SK-MEL-5 (cell line): ENCODE measurements at regions not wholly inside any gene's neighbourhood (a gene's known extent, or its start where the extent isn't known, plus 50 kb on each side); places are given as distances from the start of the nearest gene placed in this dataset.
"Not testable (repeated sequence)": the region's sequence is repeated elsewhere in the genome, so short reads cannot be mapped to it uniquely, and the experiment has no call there.

Experiments
- DNase-seq: peaks from one replicate; pipeline ENCODE4 v3.0.0-alpha.2; 2016; ENCODE audit warnings: low read depth, low spot score
- in situ Hi-C: cut with HindIII; loops from 2 replicates; pipeline ENCODE4 v1.10.0; 2016; ENCODE audit warnings: low sequenced_read_pairs, high pct_unique_total_duplicates, low pct_unique_long_range_greater_than_20kb

- DNase-seq, in situ Hi-C loops: not testable (repeated sequence)
Measured at GRCh38 chr5:135731034-135731433, 103.4 kb upstream of the SLC25A48 start.

GRCh38 chr5:135730161-135730560 lies 104.3 kb upstream of the SLC25A48 start:
- peak; percentile 8 for DNase-seq
- in situ Hi-C loops, result not testable (repeated sequence)

- in situ Hi-C loops, result no loop called here
- DNase-seq, result peak; percentile 53
Measured at GRCh38 chr5:135729321-135729786, 105.1 kb upstream of the SLC25A48 start.

GRCh38 chr5:135724617-135725016 lies 109.8 kb upstream of the SLC25A48 start:
- DNase-seq, result no peak
- in situ Hi-C loops, result no loop called here

- in situ Hi-C loops, result no loop called here
- no peak for DNase-seq
Measured at GRCh38 chr5:135723491-135723890, 111.0 kb upstream of the SLC25A48 start.

GRCh38 chr5:135721548-135722090 lies 112.8 kb upstream of the SLC25A48 start:
- in situ Hi-C loops, result no loop called here
- DNase-seq, result no peak

- in situ Hi-C loops, result no loop called here
- no peak for DNase-seq
Measured at GRCh38 chr5:135720191-135720590, 114.3 kb upstream of the SLC25A48 start.

- in situ Hi-C loops, result no loop called here
Measured at GRCh38 chr5:135719428-135720063, 114.9 kb upstream of the SLC25A48 start.

GRCh38 chr5:135718651-135719050 lies 115.8 kb upstream of the SLC25A48 start:
- DNase-seq, result peak; percentile 14
- in situ Hi-C loops, result no loop called here

More at GRCh38 chr5:135719428-135720063, 114.9 kb upstream of the SLC25A48 start:
- DNase-seq, result no peak

GRCh38 chr5:135718151-135718550 lies 116.3 kb upstream of the SLC25A48 start:
- in situ Hi-C loops, result no loop called here
- peak; percentile 34 for DNase-seq

- no peak for DNase-seq
- in situ Hi-C loops, result no loop called here
Measured at GRCh38 chr5:135715267-135716055, 119.0 kb upstream of the SLC25A48 start.

GRCh38 chr5:135714126-135714894 lies 120.2 kb upstream of the SLC25A48 start:
- in situ Hi-C loops, result no loop called here
- DNase-seq, result no peak

- in situ Hi-C loops, result no loop called here
- no peak for DNase-seq
Measured at GRCh38 chr5:135713161-135713915, 121.1 kb upstream of the SLC25A48 start.

GRCh38 chr5:135711911-135712310 lies 122.6 kb upstream of the SLC25A48 start:
- no peak for DNase-seq
- in situ Hi-C loops, result no loop called here

- in situ Hi-C loops, result no loop called here
- no peak for DNase-seq
Measured at GRCh38 chr5:135710045-135710675, 124.3 kb upstream of the SLC25A48 start.

- in situ Hi-C loops, result no loop called here
- no peak for DNase-seq
Measured at GRCh38 chr5:135709208-135709575, 125.3 kb upstream of the SLC25A48 start.
